Neural cell (in vitro differentiated cells): ENCODE measurements at regions not wholly inside any gene's neighbourhood (a gene's known extent, or its start where the extent isn't known, plus 50 kb on each side); places are given as distances from the start of the nearest gene placed in this dataset.

ENCODE experiments used
- H2AFZ ChIP-seq: fragments of 200-600, 300-800 bp; sonication (generic), shearing (Covaris generic); 2 replicates; pipeline ENCODE4 v1.6.0; 2014; ENCODE audit warnings: low read depth, mild to moderate bottlenecking, antibody characterized with exemption, low read length, moderate library complexity
- H3F3A ChIP-seq: fragments of 200-600 bp; shearing (Covaris generic); 2 replicates; pipeline ENCODE4 v1.6.1; 2016; ENCODE audit warnings: mild to moderate bottlenecking, moderate library complexity, mixed read lengths, antibody characterized with exemption, low read length; ENCODE audit not compliant: insufficient read depth, poor library complexity, severe bottlenecking
- H3K27ac ChIP-seq: fragments of 200-600, 300-800 bp; sonication (generic), shearing (Covaris generic); 2 replicates; pipeline ENCODE4 v1.5.1; 2014; ENCODE audit warnings: mild to moderate bottlenecking, low read length, moderate library complexity
- H3K27me3 ChIP-seq: fragments of 300-800, 200-600 bp; sonication (generic), shearing (Covaris generic); 2 replicates; pipeline ENCODE4 v1.6.0; 2014; ENCODE audit warnings: mild to moderate bottlenecking, low read depth, low read length, moderate library complexity; ENCODE audit not compliant: insufficient read depth
- H3K36me3 ChIP-seq: fragments of 300-800, 200-600 bp; sonication (generic), shearing (Covaris generic); 2 replicates; pipeline ENCODE4 v1.5.1; 2014; ENCODE audit warnings: mild to moderate bottlenecking, antibody characterized with exemption, low read length, moderate library complexity; ENCODE audit not compliant: insufficient read depth
- H3K4me2 ChIP-seq: fragments of 300-800, 200-600 bp; sonication (generic), shearing (Covaris generic); 2 replicates; pipeline ENCODE4 v1.6.0; 2014; ENCODE audit warnings: mild to moderate bottlenecking, low read length
- H3K4me3 ChIP-seq: fragments of 300-800, 200-600 bp; sonication (generic), shearing (Covaris generic); 2 replicates; pipeline ENCODE4 v1.5.1; 2014; ENCODE audit warnings: mild to moderate bottlenecking, low read length, moderate library complexity
- H3K79me2 ChIP-seq: fragments of 200-600 bp; shearing (Covaris generic); replicated peaks from 2 replicates; pipeline ENCODE4 v1.6.0; 2014; ENCODE audit warnings: mild to moderate bottlenecking, low read length, moderate library complexity; ENCODE audit not compliant: insufficient read depth
- H3K9ac ChIP-seq: fragments of 300-800, 200-600 bp; sonication (generic), shearing (Covaris generic); 2 replicates; pipeline ENCODE4 v1.6.1; 2016; ENCODE audit warnings: mild to moderate bottlenecking, low read length, mixed read lengths
- H3K9me2 ChIP-seq: fragments of 200-600 bp; shearing (Covaris generic); 2 replicates; pipeline ENCODE4 v1.6.1; 2016; ENCODE audit warnings: mild to moderate bottlenecking, low read length, mixed read lengths; ENCODE audit not compliant: insufficient read depth
- H3K9me3 ChIP-seq: fragments of 200-600, 300-800 bp; sonication (generic), shearing (Covaris generic); 2 replicates; pipeline ENCODE4 v1.6.1; 2016; ENCODE audit warnings: mild to moderate bottlenecking, mixed run types, low read length, moderate library complexity, mixed read lengths
- H4K20me1 ChIP-seq: fragments of 200-600 bp; shearing (Covaris generic); 2 replicates; pipeline ENCODE4 v1.6.1; 2016; ENCODE audit warnings: mild to moderate bottlenecking, mixed run types; ENCODE audit not compliant: insufficient read depth
- EP300 ChIP-seq: fragments of 450-650 bp; conservative IDR thresholded peaks from 2 replicates; pipeline ENCODE4 v1.6.1; 2014; ENCODE audit warnings: antibody characterized with exemption, mild to moderate bottlenecking, moderate library complexity; ENCODE audit not compliant: poor library complexity, severe bottlenecking
- EZH2 ChIP-seq: fragments of 200-600, 300-800 bp; shearing (Covaris generic), sonication (generic); IDR thresholded peaks from 2 replicates; pipeline ENCODE4 v1.6.1; 2014; ENCODE audit warnings: antibody characterized with exemption, low read length, borderline replicate concordance, mild to moderate bottlenecking; ENCODE audit not compliant: insufficient read depth, poor library complexity, severe bottlenecking
- MXI1 ChIP-seq: fragments of 450-650 bp; conservative IDR thresholded peaks from 2 replicates; pipeline ENCODE4 v1.6.1; 2014; ENCODE audit warnings: antibody characterized with exemption, mild to moderate bottlenecking; ENCODE audit not compliant: poor library complexity, severe bottlenecking
- POLR2AphosphoS5 ChIP-seq: IDR thresholded peaks from 2 replicates; pipeline ENCODE4 v1.6.1; 2012
- RAD21 ChIP-seq: fragments of 450-650 bp; conservative IDR thresholded peaks from 2 replicates; pipeline ENCODE4 v1.6.1; 2014; ENCODE audit warnings: antibody characterized with exemption, mild to moderate bottlenecking, moderate library complexity
- REST ChIP-seq: IDR thresholded peaks from 2 replicates; pipeline ENCODE4 v1.6.1; 2012; ENCODE audit warnings: borderline replicate concordance
- SMC3 ChIP-seq: fragments of 450-650 bp; conservative IDR thresholded peaks from 2 replicates; pipeline ENCODE4 v1.6.1; 2014; ENCODE audit warnings: antibody characterized with exemption, mild to moderate bottlenecking, moderate library complexity; ENCODE audit not compliant: poor library complexity
- TAF1 ChIP-seq: IDR thresholded peaks from 2 replicates; pipeline ENCODE4 v1.6.1; 2012; ENCODE audit warnings: low read depth
- TF ChIP-seq, protein P1 (sequence below): fragments of 450-650 bp; IDR thresholded peaks from 2 replicates; pipeline ENCODE4 v1.5.1; 2014; ENCODE audit warnings: antibody characterized with exemption, mild to moderate bottlenecking, moderate library complexity; ENCODE audit not compliant: poor library complexity, severe bottlenecking

DNA sequence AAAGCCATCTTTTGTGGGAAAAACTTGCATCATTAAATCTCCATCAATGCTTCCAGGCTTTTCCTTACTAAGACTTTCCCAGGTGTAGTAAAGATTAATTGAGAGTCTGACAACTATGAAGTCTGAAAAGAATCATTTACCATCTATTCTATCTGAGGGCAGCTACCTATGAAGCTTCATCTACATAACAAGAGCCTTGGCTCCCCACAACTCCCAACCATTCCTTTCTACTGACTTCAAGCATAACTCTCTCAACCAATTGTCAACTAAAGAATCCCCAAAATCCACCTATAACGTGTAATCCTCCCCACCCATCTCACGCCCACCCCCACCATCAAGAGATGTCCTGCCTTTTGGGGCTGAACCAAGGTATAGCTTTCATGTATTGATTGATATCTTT lies 101.5 kb upstream of the GABRA2 start:
- TF ChIP-seq SMC3 (no peak), RAD21 (no peak), EP300 (no peak), POLR2AphosphoS5 (no peak), MXI1 (no peak), REST (no peak), EZH2 (no peak), TAF1 (no peak)
- TF ChIP-seq, protein P1, sequence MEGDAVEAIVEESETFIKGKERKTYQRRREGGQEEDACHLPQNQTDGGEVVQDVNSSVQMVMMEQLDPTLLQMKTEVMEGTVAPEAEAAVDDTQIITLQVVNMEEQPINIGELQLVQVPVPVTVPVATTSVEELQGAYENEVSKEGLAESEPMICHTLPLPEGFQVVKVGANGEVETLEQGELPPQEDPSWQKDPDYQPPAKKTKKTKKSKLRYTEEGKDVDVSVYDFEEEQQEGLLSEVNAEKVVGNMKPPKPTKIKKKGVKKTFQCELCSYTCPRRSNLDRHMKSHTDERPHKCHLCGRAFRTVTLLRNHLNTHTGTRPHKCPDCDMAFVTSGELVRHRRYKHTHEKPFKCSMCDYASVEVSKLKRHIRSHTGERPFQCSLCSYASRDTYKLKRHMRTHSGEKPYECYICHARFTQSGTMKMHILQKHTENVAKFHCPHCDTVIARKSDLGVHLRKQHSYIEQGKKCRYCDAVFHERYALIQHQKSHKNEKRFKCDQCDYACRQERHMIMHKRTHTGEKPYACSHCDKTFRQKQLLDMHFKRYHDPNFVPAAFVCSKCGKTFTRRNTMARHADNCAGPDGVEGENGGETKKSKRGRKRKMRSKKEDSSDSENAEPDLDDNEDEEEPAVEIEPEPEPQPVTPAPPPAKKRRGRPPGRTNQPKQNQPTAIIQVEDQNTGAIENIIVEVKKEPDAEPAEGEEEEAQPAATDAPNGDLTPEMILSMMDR = no peak
- no peaks in the 10 kb centered on the region for H3K79me2 ChIP-seq
- H3K36me3 ChIP-seq = no peaks in the 10 kb centered on the region
- no peak overlapping the region for H3K4me3 ChIP-seq
- no peak overlapping the region for H3K9ac ChIP-seq
- H4K20me1 ChIP-seq = no peaks in the 10 kb centered on the region
- no peaks in the 10 kb centered on the region for H3K27me3 ChIP-seq
- no peak overlapping the region for H2AFZ ChIP-seq
- no peaks in the 10 kb centered on the region for H3K9me2 ChIP-seq
- no peaks in the 10 kb centered on the region for H3F3A ChIP-seq
- no peak overlapping the region for H3K4me2 ChIP-seq
- no peaks in the 10 kb centered on the region for H3K9me3 ChIP-seq
- H3K27ac ChIP-seq = no peak overlapping the region

DNA sequence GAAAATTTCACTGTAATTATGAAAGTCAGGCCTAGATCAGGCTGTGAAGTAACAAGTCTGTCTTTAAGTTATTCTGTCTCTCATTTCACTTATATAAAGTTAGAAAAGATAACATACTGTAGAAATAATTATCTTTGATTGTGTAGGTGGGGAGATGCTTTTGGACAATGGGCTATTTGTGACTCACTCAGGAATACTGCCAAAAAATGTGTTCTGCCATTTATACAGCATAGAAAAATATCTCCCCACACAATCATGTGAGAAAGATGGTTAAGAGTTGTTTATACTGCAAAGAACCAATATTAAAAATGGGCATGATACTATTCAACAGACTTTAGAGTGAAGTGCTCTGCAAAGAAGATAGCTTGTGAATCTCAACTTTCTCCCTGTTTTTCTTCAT lies 95.0 kb upstream of the GABRA2 start:
- H3K4me2 ChIP-seq = no peak overlapping the region
- H3K9me2 ChIP-seq = no peaks in the 10 kb centered on the region
- no peaks in the 10 kb centered on the region for H4K20me1 ChIP-seq
- H3K79me2 ChIP-seq = no peaks in the 10 kb centered on the region
- no peak overlapping the region for H3K9ac ChIP-seq
- no peak overlapping the region for H2AFZ ChIP-seq
- no peaks in the 10 kb centered on the region for H3K9me3 ChIP-seq
- TF ChIP-seq POLR2AphosphoS5 = no peak
- TF ChIP-seq TAF1 = no peak
- TF ChIP-seq RAD21 = no peak
- TF ChIP-seq EP300 = no peak
- TF ChIP-seq EZH2 = no peak
- no peak for TF ChIP-seq SMC3
- TF ChIP-seq REST = no peak
- TF ChIP-seq, protein P1 = no peak
- no peak for TF ChIP-seq MXI1
- H3K36me3 ChIP-seq = no peaks in the 10 kb centered on the region
- H3F3A ChIP-seq = no peaks in the 10 kb centered on the region
- H3K27me3 ChIP-seq = no peaks in the 10 kb centered on the region
- no peak overlapping the region for H3K4me3 ChIP-seq
- no peak overlapping the region for H3K27ac ChIP-seq
